HL-60 (cell line): ENCODE measurements at regions not wholly inside any gene's neighbourhood (a gene's known extent, or its start where the extent isn't known, plus 50 kb on each side); places are given as distances from the start of the nearest gene placed in this dataset.

ENCODE experiments used
- CTCF ChIP-seq: IDR thresholded peaks from one replicate; pipeline ENCODE4 v1.5.1; 2011; ENCODE audit warnings: low read length, control low read depth, inconsistent platforms; ENCODE audit not compliant: insufficient read depth
- GABPA ChIP-seq: IDR thresholded peaks from 2 replicates; pipeline ENCODE4 v1.6.1; 2012; ENCODE audit warnings: low read depth
- POLR2AphosphoS5 ChIP-seq: IDR thresholded peaks from 2 replicates; pipeline ENCODE4 v1.6.1; 2012; ENCODE audit warnings: low read depth
- REST ChIP-seq: IDR thresholded peaks from 2 replicates; pipeline ENCODE4 v1.6.1; 2012; ENCODE audit warnings: low read depth; ENCODE audit not compliant: insufficient replicate concordance
- SPI1 ChIP-seq: IDR thresholded peaks from 2 replicates; pipeline ENCODE4 v1.6.1; 2012; ENCODE audit warnings: low read depth, mild to moderate bottlenecking, borderline replicate concordance

- TF ChIP-seq CTCF (no peak), REST (no peak), POLR2AphosphoS5 (no peak), GABPA (no peak), SPI1 (no peak)
Observed at GRCh38 chr5:67639976-67640375, 443.4 kb upstream of the CD180 start.
